Neural progenitor cell (in vitro differentiated cells): ENCODE measurements at regions not wholly inside any gene's neighbourhood (a gene's known extent, or its start where the extent isn't known, plus 50 kb on each side); places are given as distances from the start of the nearest gene placed in this dataset.

Source experiments
- CTCF ChIP-seq: fragments of 200-600 bp; sonication (generic); IDR thresholded peaks from 2 replicates; pipeline ENCODE4 v1.5.1; 2017; ENCODE audit warnings: antibody characterized with exemption, mild to moderate bottlenecking
- EZH2 ChIP-seq: fragments of 200-600 bp; sonication (generic); IDR thresholded peaks from 2 replicates; pipeline ENCODE4 v1.6.1; 2017; ENCODE audit warnings: antibody characterized with exemption, mild to moderate bottlenecking, moderate library complexity

- TF ChIP-seq EZH2 (no peak), CTCF (no peak)
These were observed 71.7 kb upstream of the WASF3 start for GRCh38 chr13:26485786-26486185.
